Keratinocyte (primary cell): ENCODE measurements at regions not wholly inside any gene's neighbourhood (a gene's known extent, or its start where the extent isn't known, plus 50 kb on each side); places are given as distances from the start of the nearest gene placed in this dataset.

Experiments used
- DNase-seq: peaks from one replicate; pipeline ENCODE4 v3.0.0-alpha.2; 2011; ENCODE audit warnings: low read depth, missing footprints, low spot score
- FAIRE-seq: peaks from 2 replicates; lab custom pipeline; 2011; peaks lifted over from hg19 to GRCh38; lab: Jason Lieb, UNC
- H2AFZ ChIP-seq: 2 replicates; pipeline ENCODE4 v1.6.0; 2012; ENCODE audit warnings: low read length, control low read depth, inconsistent platforms; ENCODE audit not compliant: control insufficient read depth
- H3K27ac ChIP-seq: 2 replicates; pipeline ENCODE4 v1.5.1; 2011; ENCODE audit warnings: low read length; ENCODE audit not compliant: control insufficient read depth, insufficient read depth
- H3K27me3 ChIP-seq: 3 replicates; pipeline ENCODE4 v1.6.0; 2011; ENCODE audit warnings: low read length; ENCODE audit not compliant: control insufficient read depth, insufficient read depth; ENCODE audit errors: extremely low read depth
- H3K36me3 ChIP-seq, 2 experiments: 2 replicates in 1 of 2; 3 replicates in 1 of 2; pipeline ENCODE4 v1.5.1; 2011; ENCODE audit warnings: low read length in 2 of 2, mild to moderate bottlenecking in 1 of 2; ENCODE audit not compliant: control insufficient read depth in 2 of 2, insufficient read depth in 2 of 2; ENCODE audit errors: extremely low read depth in 1 of 2
- H3K4me1 ChIP-seq: 3 replicates; pipeline ENCODE4 v1.5.1; 2011; ENCODE audit warnings: low read length; ENCODE audit not compliant: control insufficient read depth, insufficient read depth; ENCODE audit errors: extremely low read depth
- H3K4me2 ChIP-seq: 3 replicates; pipeline ENCODE4 v1.6.0; 2011; ENCODE audit warnings: low read depth, low read length; ENCODE audit not compliant: control insufficient read depth, insufficient read depth; ENCODE audit errors: extremely low read depth
- H3K4me3 ChIP-seq, 3 experiments: fragments of 200-600 bp in 1 of 3; sonication (generic) in 1 of 3; 2 replicates in 2 of 3; 3 replicates in 1 of 3; pipeline ENCODE4 v1.5.1; 2011 to 2016; ENCODE audit warnings: low read length in 3 of 3, mild to moderate bottlenecking in 3 of 3, control low read depth in 2 of 3, inconsistent platforms in 1 of 3, low read depth in 1 of 3, mixed read lengths in 1 of 3, mixed run types in 1 of 3, moderate library complexity in 1 of 3; ENCODE audit not compliant: control insufficient read depth in 2 of 3, insufficient read depth in 2 of 3; ENCODE audit errors: extremely low read depth in 1 of 3
- H3K79me2 ChIP-seq: 2 replicates; pipeline ENCODE4 v1.6.0; 2012; ENCODE audit warnings: low read length; ENCODE audit not compliant: control insufficient read depth, insufficient read depth
- H3K9ac ChIP-seq: 3 replicates; pipeline ENCODE4 v1.6.0; 2011; ENCODE audit warnings: low read length; ENCODE audit not compliant: control insufficient read depth, insufficient read depth; ENCODE audit errors: extremely low read depth
- H3K9me1 ChIP-seq: 3 replicates; pipeline ENCODE4 v1.6.0; 2011; ENCODE audit warnings: low read length; ENCODE audit not compliant: control insufficient read depth, insufficient read depth; ENCODE audit errors: extremely low read depth
- H3K9me3 ChIP-seq: 2 replicates; pipeline ENCODE4 v1.5.1; 2012; ENCODE audit warnings: low read depth, low read length; ENCODE audit not compliant: control insufficient read depth
- H4K20me1 ChIP-seq: 3 replicates; pipeline ENCODE4 v1.6.0; 2011; ENCODE audit warnings: low read length; ENCODE audit not compliant: control insufficient read depth, insufficient read depth; ENCODE audit errors: extremely low read depth
- CTCF ChIP-seq, 3 experiments: IDR thresholded peaks in 1 of 3; conservative IDR thresholded peaks in 1 of 3; optimal IDR thresholded peaks in 1 of 3; 2 replicates in 2 of 3; 3 replicates in 1 of 3; pipeline versions ENCODE3 to v1.5.1; 2011; ENCODE audit warnings: low read length in 3 of 3, mild to moderate bottlenecking in 3 of 3, moderate library complexity in 2 of 3, control low read depth in 1 of 3, inconsistent platforms in 1 of 3; ENCODE audit not compliant: insufficient read depth in 2 of 3; ENCODE audit errors: extremely low read depth in 1 of 3
- EZH2 ChIP-seq: IDR thresholded peaks from one replicate; pipeline ENCODE4 v1.6.1; 2012; ENCODE audit warnings: inconsistent platforms, mild to moderate bottlenecking, low read length, moderate library complexity
- dilution Hi-C: fragments of 300-500 bp; cut with MboI; formaldehyde crosslinking; loops from one replicate; pipeline ENCODE4 v1.7.0; 2020; ENCODE audit warnings: low sequenced_read_pairs; ENCODE audit not compliant: extremely low pct_ligation_motif_present

GRCh38 chr2:58974426-58974825, 733.3 kb upstream of the FANCL start:
- Histone ChIP-seq H3K4me2 (no peak overlapping the region), H3K79me2 (no peaks in the 10 kb centered on the region), H3K27me3 (no peaks in the 10 kb centered on the region), H3K9me1 (no peaks in the 10 kb centered on the region), H2AFZ (no peak overlapping the region), H3K4me3 (no peak overlapping the region), H3K36me3 (no peaks in the 10 kb centered on the region), H3K9me3 (no peaks in the 10 kb centered on the region), H3K4me1 (no peaks in the 10 kb centered on the region), H3K27ac (no peak overlapping the region), H3K9ac (no peak overlapping the region), H4K20me1 (no peaks in the 10 kb centered on the region)
- no peak for DNase-seq
- TF ChIP-seq EZH2 (no peak), CTCF (optimal IDR thresholded peaks at IDR 0.05 in 1 of 3, IDR thresholded peaks at IDR 0.05 in 1 of 3, conservative IDR thresholded peaks at IDR 0.05 in 1 of 3; ENCODE audit: extremely low read depth in 1 of 3, insufficient read depth in 2 of 3, low read length in 3 of 3) (no peak)
- FAIRE-seq = no peak
- dilution Hi-C loops = no loop called here

GRCh38 chr2:58973811-58974281, 732.7 kb upstream of the FANCL start:
- no peak for DNase-seq

More at GRCh38 chr2:58973811-58974281, 732.7 kb upstream of the FANCL start:
- H3K79me2 ChIP-seq = no peaks in the 10 kb centered on the region
- no peaks in the 10 kb centered on the region for H3K27me3 ChIP-seq
- no peaks in the 10 kb centered on the region for H4K20me1 ChIP-seq
- H3K4me2 ChIP-seq = no peak overlapping the region
- dilution Hi-C loops = no loop called here
- no peak overlapping the region for H3K4me3 ChIP-seq
- no peak for FAIRE-seq
- H3K36me3 ChIP-seq = no peaks in the 10 kb centered on the region
- H3K27ac ChIP-seq = no peak overlapping the region
- H3K9me1 ChIP-seq = no peaks in the 10 kb centered on the region
- TF ChIP-seq EZH2 (no peak), CTCF (optimal IDR thresholded peaks at IDR 0.05 in 1 of 3, IDR thresholded peaks at IDR 0.05 in 1 of 3, conservative IDR thresholded peaks at IDR 0.05 in 1 of 3; ENCODE audit: extremely low read depth in 1 of 3, insufficient read depth in 2 of 3, low read length in 3 of 3) (no peak)
- no peaks in the 10 kb centered on the region for H3K9me3 ChIP-seq
- no peak overlapping the region for H2AFZ ChIP-seq
- no peaks in the 10 kb centered on the region for H3K4me1 ChIP-seq
- H3K9ac ChIP-seq = no peak overlapping the region
